ENCODE measurements at regions not wholly inside any gene's neighbourhood (a gene's known extent, or its start where the extent isn't known, plus 50 kb on each side); places are given as distances from the start of the nearest gene placed in this dataset.

GRCh38 chrX:110881971-110882370 is 86.4 kb upstream of the CHRDL1 start:
- H3K27me3 ChIP-seq (ENCODE audit: control insufficient read depth in 2 of 2, insufficient read depth in 2 of 2, low read length in 2 of 2): no peaks in the 10 kb centered on the region
- H3K4me3 ChIP-seq (replicated peaks in 1 of 3; ENCODE audit: insufficient read depth in 1 of 3, low read depth in 1 of 3, low read length in 3 of 3): no peak overlapping the region
- no peak overlapping the region for H3K9ac ChIP-seq (replicated peaks; ENCODE audit: extremely low read depth, insufficient read depth, low read length)
- H3K4me2 ChIP-seq (ENCODE audit: insufficient read depth, low read length): no peak overlapping the region
- intact Hi-C loops (cut with micrococcal nuclease): no loop called here
- H3K36me3 ChIP-seq (ENCODE audit: control insufficient read depth in 2 of 2, extremely low read depth in 1 of 2, insufficient read depth in 2 of 2, low read length in 2 of 2): no peaks in the 10 kb centered on the region
- no peaks in the 10 kb centered on the region for H3K9me1 ChIP-seq (replicated peaks; ENCODE audit: control insufficient read depth, extremely low read depth, insufficient read depth, low read length)
- H2AFZ ChIP-seq (ENCODE audit: low read depth, low read length): no peak overlapping the region
- no peak overlapping the region for H3K27ac ChIP-seq (ENCODE audit: insufficient read depth, low read depth, low read length)
- no peaks in the 10 kb centered on the region for H4K20me1 ChIP-seq (replicated peaks; ENCODE audit: control insufficient read depth, extremely low read depth, insufficient read depth, low read length)
- DNase-seq (ENCODE audit: low read depth, low spot score) (no peak), FAIRE-seq (no peak)
- POLR2A ChIA-PET: no interaction called here
- CTCF ChIA-PET: no interaction called here
- H3K79me2 ChIP-seq (ENCODE audit: control insufficient read depth, insufficient read depth, low read length): no peaks in the 10 kb centered on the region
- H3K9me3 ChIP-seq (replicated peaks; ENCODE audit: control insufficient read depth, insufficient read depth, low read length): no peaks in the 10 kb centered on the region
- no peaks in the 10 kb centered on the region for H3K4me1 ChIP-seq (ENCODE audit: control insufficient read depth, extremely low read depth, insufficient read depth, low read length)
- no TSS peak for BruUV-seq (replicated peaks)
- TF ChIP-seq JUN (IDR thresholded peaks at IDR 0.05; ENCODE audit: borderline replicate concordance, insufficient read depth, insufficient read length, low read depth) (no peak), CTCF (IDR thresholded peaks at IDR 0.05; ENCODE audit: extremely low read depth in 1 of 2, insufficient read depth in 1 of 2, low read depth in 1 of 2, low read length in 2 of 2) (no peak)
- dilution Hi-C loops (cut with MboI; ENCODE audit: extremely low pct_ligation_motif_present, low sequenced_read_pairs): no loop called here

GRCh38 chrX:110877326-110877725 is 81.7 kb upstream of the CHRDL1 start:
- H3K4me2 ChIP-seq (ENCODE audit: insufficient read depth, low read length): no peak overlapping the region
- ChIA-PET POLR2A (no interaction called here), CTCF (no interaction called here)
- H4K20me1 ChIP-seq (replicated peaks; ENCODE audit: control insufficient read depth, extremely low read depth, insufficient read depth, low read length): no peaks in the 10 kb centered on the region
- H3K79me2 ChIP-seq (ENCODE audit: control insufficient read depth, insufficient read depth, low read length): no peaks in the 10 kb centered on the region
- H3K27me3 ChIP-seq (ENCODE audit: control insufficient read depth in 2 of 2, insufficient read depth in 2 of 2, low read length in 2 of 2): no peaks in the 10 kb centered on the region
- DNase-seq (ENCODE audit: low read depth, low spot score): no peak
- no peak overlapping the region for H3K9ac ChIP-seq (replicated peaks; ENCODE audit: extremely low read depth, insufficient read depth, low read length)
- FAIRE-seq: no peak
- no peaks in the 10 kb centered on the region for H3K4me1 ChIP-seq (ENCODE audit: control insufficient read depth, extremely low read depth, insufficient read depth, low read length)
- no peak overlapping the region for H2AFZ ChIP-seq (ENCODE audit: low read depth, low read length)
- no peak overlapping the region for H3K27ac ChIP-seq (ENCODE audit: insufficient read depth, low read depth, low read length)
- H3K36me3 ChIP-seq (ENCODE audit: control insufficient read depth in 2 of 2, extremely low read depth in 1 of 2, insufficient read depth in 2 of 2, low read length in 2 of 2): no peaks in the 10 kb centered on the region
- intact Hi-C loops (cut with micrococcal nuclease) (no loop called here), dilution Hi-C loops (cut with MboI; ENCODE audit: extremely low pct_ligation_motif_present, low sequenced_read_pairs) (no loop called here)
- TF ChIP-seq FOS (IDR thresholded peaks at IDR 0.05; ENCODE audit: borderline replicate concordance, insufficient read depth, low read length) (no peak), POLR2A (IDR thresholded peaks at IDR 0.05; ENCODE audit: low read depth, low read length) (no peak), GATA2 (IDR thresholded peaks at IDR 0.05; ENCODE audit: insufficient read depth, insufficient read length, low read depth, low read length) (no peak)
- no peaks in the 10 kb centered on the region for H3K9me1 ChIP-seq (replicated peaks; ENCODE audit: control insufficient read depth, extremely low read depth, insufficient read depth, low read length)
- H3K9me3 ChIP-seq (replicated peaks; ENCODE audit: control insufficient read depth, insufficient read depth, low read length): no peaks in the 10 kb centered on the region
- BruUV-seq (replicated peaks): no TSS peak
- H3K4me3 ChIP-seq (replicated peaks in 1 of 3; ENCODE audit: insufficient read depth in 1 of 3, low read depth in 1 of 3, low read length in 3 of 3): no peak overlapping the region

Measured in endothelial cell of umbilical vein (primary cell).